GM23248 (cell line): ENCODE measurements at regions not wholly inside any gene's neighbourhood (a gene's known extent, or its start where the extent isn't known, plus 50 kb on each side); places are given as distances from the start of the nearest gene placed in this dataset.

Source experiments
- EZH2 ChIP-seq: fragments of 200-600 bp; sonication (generic); IDR thresholded peaks from 2 replicates; pipeline ENCODE4 v1.6.1; 2018; ENCODE audit warnings: antibody characterized with exemption, mild to moderate bottlenecking; ENCODE audit not compliant: insufficient read depth, poor library complexity, severe bottlenecking
- EZH2phosphoT487 ChIP-seq: fragments of 200-600 bp; sonication (generic); IDR thresholded peaks from 2 replicates; pipeline ENCODE4 v1.6.1; 2018; ENCODE audit warnings: antibody characterized with exemption, moderate library complexity, mild to moderate bottlenecking, low read depth; ENCODE audit not compliant: insufficient read depth

- TF ChIP-seq EZH2 (no peak), EZH2phosphoT487 (no peak)
Measured at GRCh38 chr5:129174480-129174879, 79.9 kb downstream of the ISOC1 start.
